CD4-positive, alpha-beta T cell treated with Interleukin-4 for 4 hours (primary cell): ENCODE measurements at regions not wholly inside any gene's neighbourhood (a gene's known extent, or its start where the extent isn't known, plus 50 kb on each side); places are given as distances from the start of the nearest gene placed in this dataset.

ENCODE experiments used
- DNase-seq: peaks from one replicate; pipeline ENCODE4 v3.0.0-alpha.2; 2020

DNA sequence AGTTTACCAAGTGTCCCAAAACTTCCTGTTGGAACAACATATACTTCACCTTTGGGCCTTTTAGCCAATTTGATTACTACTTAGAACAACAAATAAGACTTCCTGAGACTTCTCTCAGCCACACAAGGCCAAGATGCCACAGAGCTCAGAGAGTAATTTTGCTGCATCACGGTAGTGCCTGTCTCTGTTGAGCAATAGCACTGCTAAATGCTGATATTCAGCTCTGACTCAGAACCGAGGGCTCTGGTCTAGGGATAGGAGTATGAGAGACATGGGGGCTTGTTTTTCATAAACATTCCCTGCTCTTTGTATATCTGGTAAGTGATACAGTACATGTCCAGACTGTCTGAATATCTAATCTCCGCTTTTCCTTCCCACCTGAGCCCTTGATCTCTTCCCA, 260.4 kb upstream of the ARHGAP20 start:
- DNase-seq = no peak

DNA sequence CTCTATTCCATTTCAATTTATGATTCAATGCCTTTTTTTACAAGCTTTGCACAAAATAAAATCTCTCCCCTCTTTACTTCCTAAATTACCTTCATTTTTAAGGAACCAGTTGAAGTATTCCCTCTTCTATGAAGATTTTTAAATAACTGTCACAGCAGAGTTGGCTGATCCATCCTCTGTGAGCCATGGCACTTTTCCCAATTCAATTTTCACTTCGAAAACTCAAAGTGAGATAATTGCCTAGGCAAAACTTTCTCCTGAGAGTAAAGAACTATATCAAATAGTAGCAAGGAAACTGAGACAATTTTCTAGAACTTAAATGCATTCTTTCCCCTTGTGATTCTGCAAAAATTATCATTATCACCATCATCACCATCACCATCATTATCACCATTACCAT, 259.9 kb upstream of the ARHGAP20 start:
- no peak for DNase-seq

DNA sequence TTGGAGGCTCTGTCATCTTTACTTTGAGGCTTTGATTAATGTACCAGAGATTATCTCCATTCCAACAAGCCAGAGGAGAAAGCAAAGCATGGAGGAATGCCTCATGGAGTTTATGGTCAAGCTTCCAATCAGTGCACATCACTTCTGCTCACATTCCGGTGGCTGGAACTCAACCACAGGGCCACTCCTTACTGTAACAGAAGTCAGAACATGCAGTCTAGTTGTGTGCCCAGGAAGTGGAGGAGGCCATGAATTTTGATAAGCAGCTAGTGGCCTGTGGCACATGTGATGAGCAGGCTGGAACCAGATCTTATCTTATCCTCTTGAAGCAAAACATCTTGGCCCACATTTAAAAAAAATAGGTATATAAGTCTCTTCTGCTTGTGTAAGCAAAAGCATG, 258.9 kb upstream of the ARHGAP20 start:
- DNase-seq = no peak

DNA sequence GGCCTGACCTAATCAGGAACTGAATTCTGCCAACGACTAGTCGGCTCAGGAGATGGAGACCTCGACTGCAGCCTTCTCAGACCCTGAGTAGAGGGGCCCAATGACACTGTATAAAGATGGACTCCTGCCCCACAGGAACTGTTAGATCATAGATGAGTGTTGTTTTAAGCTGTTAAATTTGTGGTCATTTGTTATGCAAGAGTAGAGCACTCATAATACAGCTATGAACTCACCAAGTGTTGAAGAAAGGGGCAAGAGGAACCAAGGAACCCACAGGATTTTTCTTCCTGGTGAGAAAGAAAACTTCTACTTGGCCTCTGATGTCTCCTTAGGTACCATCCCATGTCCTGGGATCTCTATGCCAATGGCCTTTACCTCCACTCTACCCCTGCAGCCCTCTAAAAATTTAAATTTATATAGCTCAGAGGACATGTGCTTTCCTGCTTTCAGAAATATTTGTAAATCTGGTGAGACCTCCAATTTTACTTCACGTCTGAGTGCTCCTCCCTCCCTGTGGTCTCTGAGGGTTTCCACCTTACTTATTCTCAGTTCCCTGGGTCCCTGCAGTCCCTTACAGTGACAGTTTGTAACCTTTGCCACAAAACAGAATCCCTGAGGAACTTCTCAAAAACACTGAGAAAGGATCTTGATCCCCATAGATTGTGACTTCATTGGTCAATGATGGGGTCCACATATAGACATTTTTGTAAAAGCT, 256.3 kb upstream of the ARHGAP20 start:
- DNase-seq = no peak

DNA sequence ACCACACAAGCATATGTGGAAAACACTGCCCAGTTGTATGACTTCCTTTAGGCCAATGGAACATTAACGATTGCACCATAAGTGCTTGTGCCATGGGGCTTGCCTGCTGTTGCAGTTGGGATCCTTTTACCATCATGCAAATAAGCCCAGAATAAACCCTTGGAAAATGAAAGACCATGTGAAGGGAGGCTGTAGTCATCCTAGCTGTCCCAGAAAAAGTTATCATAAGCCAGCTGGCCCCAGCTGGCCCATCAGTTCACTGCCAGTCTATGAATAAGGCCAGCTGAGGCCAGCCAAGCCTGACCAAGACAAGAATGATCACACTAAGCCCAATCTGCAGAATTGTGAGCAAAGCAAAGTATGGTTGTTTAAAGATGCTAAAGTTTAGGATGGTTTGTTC, 253.9 kb upstream of the ARHGAP20 start:
- no peak for DNase-seq

DNA sequence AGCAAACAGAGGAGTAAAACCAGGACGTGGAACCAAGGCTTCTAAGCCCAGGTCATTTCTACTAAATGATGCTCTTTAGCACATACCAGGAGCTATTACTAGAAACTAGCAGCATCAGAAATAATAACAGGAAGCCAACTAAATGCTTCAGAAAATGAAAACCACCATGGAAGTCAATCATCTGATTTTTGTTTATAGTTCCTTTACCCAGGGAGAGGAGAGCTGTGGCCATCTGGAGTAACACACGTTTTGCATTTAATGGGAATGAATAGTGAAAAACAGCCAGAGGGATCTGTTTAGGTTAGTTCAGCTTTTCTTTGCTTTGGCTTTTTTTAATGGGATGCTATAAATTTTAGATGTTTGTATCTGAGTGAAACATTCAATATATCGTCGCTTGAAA, 250.7 kb upstream of the ARHGAP20 start:
- DNase-seq = no peak

DNA sequence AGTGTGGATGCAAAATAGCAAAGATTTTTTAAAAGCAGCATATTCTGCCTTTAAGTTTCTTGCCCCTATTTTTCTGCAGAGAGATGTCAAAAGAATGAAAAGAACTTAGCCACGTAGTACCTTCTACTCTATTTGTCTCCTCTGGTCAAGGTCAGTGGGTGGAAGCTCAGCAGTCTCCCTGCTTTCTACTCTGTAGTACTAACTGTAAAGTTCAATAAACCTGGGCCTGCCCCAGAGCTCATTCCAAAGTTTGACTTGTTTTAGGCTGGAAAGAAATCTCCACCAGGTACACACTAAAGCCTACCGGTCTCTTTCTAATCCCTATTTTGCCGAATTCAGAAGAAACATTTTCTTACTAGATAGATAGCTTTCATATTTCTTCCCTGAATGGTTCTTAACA, 247.9 kb upstream of the ARHGAP20 start:
- DNase-seq = no peak

DNA sequence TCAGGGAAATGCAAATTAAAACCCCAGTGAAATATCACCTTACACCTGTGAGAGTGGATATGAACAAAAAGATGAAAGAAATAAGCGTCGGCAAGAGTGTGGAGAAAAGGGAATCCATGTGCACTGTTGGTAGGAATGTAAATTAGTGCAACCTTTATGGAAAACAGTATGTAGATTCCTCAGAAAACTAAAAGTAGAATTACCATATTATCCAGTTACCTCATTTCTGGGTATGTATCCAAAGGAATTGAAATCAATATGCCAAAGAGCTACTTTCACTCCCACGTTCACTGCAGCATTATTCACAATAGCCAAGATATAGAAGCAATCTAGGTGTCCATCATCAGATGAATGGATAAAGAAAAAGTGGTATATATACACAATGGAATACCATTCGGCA, 246.0 kb upstream of the ARHGAP20 start:
- DNase-seq = no peak

DNA sequence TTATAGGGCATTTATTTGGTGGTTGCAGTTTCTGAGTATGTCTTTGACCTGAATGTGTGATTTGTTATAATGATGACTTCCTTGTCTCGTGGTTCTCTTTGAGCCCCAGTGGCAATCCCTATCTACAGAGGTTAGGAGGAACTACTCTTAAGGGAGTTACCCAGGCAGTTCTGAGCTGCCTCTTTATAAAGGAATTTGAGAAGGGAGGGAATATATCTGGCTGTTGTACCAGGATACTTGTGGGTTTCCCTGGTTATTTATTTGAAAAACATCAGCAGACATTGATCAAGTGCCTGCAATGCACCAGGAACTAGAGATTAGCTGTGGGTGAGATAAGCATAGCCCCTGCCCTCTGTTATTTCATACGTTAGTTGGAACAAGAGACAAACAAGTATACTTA, 243.5 kb upstream of the ARHGAP20 start:
- DNase-seq = no peak

DNA sequence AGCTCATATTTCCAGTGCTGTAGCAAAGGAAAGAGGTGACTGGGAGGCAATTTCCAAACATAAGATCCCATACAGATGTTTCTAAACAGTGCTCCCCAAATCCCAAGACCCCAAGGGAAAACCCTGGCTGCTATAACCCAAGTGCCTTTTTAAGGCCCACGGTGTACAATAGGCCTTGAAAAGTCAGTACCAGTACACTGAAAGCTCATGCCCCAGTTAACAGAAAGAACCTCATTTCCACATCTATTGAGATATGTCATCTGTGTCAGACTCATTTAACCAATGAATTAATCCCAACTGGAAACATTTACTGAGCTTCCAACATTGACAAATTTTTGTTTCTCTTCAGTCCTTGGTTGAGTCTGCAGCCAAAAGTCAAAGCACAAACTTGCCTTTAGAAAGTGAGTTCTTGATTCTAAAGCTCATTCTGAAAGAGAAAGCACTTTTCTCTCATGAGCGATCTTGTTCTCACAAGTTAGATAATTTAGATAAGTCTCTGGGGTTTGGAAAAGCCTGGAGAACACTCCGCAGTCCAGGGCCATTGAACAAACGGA, 239.8 kb upstream of the ARHGAP20 start:
- no peak for DNase-seq

DNA sequence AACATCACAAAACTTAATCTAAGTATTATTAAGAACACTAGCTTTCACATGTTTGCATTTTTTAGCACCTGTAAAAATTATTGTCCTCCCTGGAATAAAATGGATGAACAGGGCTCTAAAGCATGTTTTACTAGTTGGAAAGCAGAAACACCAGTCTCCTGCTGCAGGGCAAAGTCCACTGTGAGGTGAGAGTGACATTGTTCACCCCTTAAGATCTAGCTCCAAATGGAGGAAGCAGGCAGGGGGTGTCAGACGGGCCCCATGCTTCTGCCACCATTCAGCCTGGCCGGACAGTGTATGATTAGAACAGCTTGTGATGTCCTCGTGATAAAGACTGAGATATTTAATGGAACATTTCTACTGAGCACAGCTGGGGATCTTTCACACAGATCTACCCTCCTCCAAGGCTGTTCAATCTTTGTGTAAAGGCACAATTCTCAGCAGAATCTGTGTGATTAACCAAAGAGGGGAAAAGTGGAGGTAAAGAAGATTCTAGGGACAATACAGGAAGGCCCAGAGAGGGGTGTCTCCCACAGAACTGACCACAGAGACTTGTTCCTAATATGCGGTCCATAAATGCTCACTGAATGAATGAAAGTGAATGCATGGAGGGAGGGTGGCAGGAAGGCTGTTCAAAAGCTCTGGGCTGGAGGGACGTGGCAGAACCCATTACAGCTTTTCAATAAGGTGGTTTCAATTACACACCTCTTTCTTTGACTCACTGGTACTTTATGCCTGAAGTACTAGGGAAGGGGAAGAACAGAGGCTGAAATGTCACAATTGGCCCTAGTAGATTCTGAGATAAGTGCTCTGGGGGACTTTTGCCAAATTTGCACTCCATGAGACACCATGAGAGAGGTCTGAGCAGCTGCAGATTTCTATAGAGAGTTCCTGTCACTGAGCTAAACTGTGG, 239.1 kb upstream of the ARHGAP20 start:
- DNase-seq = no peak

DNA sequence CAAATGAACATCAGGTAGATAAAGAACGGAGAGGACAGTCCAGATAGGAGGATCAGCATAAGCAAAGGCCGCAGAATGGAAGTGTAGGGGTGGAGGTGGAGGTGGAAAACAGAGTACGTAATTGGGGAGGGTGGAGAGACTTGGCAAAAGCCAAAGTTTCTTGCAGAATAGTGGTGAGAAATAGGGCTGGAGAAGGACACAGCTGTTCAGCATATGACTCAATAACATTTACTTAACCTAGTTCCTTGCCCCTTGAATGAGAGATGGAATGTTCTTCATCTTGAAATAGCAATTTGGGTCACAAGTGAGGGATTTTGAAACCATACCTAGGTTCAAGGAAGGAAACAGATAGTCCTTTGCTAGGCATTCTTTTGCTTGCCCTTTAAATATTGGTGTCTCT, 235.9 kb upstream of the ARHGAP20 start:
- no peak for DNase-seq

DNA sequence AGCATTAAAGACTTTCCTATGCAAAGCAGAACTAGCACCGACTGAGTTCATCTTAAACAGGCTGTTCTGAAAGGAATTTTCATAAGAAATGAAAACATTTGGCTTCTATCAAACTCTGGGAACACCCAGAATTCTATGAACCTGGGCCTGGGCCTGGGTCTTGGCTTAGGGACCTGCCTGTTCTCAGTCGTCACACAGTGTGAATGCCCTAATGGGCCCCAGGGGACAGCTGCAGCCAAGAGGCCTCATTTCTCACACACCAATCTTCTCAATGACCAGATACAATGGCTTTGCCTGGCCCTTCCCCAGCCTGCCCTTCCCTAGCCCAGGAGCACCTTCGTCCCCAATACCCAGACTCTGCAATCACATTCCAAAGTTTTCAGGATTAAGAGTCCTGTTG, 234.9 kb upstream of the ARHGAP20 start:
- no peak for DNase-seq

DNA sequence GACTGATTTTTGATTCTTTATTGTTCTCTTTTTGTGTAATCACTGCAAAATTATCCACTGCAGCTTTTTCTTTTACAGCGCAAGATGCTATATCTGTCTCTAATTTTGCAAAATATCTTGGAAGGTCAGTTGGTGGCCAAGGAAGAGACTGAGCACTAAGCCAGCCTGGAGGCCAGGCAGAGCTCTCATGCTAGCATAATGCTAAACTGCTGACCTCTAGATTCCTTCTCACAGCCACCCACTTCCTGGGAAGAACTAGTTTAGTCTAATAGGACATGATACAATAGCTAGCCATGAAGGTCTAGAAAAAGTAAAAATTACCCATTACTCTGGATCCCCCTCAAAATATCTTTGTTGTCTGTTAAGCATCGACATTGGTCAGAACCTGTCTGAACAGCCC, 227.2 kb upstream of the ARHGAP20 start:
- DNase-seq = no peak

DNA sequence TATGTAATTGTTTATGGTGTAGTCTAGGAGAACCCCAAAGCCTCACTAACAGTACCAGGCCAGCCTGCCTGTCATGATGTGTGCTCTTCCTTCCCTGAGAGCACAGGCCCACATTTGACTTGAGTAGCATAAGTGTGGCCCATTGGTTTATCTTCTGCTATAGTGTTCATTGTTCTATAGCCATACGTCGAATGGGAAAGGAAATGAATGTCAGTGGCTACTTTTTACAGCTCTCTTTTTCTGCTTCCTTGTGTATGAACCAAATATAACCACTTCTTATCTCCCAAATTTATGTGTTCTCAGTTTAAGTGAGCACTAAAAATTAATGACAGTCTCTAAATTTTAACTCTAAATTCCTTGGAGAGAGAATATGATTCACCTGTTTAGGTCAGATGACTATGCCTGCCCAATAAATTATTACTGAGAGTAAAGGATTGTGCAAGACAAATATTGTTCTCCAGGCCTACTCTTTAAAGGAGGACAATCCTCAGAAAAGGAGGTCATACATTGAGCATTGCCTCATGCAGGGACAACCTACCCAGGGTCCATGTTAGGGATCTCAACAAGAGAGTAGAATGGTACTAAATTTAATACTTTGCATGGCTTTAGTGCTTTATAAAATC, 222.9 kb upstream of the ARHGAP20 start:
- DNase-seq = no peak

DNA sequence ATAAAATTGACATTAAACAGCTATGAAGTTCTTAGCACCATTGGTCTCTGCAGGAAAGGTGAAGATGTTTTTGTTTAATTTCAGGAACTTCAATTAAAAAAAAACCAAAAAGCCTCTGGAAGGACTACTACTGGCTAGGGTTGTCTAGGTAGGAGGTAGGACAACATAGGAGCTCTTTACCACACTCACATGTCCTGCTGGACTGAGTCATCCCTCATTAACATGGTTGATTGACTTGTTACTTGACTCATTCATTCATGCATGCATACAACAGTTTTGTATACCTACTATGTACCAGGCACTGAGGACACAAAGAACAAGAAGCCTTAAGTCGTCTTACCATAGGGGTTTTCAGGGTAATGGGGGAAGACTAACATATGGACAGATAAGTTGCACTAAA, 216.9 kb upstream of the ARHGAP20 start:
- no peak for DNase-seq

DNA sequence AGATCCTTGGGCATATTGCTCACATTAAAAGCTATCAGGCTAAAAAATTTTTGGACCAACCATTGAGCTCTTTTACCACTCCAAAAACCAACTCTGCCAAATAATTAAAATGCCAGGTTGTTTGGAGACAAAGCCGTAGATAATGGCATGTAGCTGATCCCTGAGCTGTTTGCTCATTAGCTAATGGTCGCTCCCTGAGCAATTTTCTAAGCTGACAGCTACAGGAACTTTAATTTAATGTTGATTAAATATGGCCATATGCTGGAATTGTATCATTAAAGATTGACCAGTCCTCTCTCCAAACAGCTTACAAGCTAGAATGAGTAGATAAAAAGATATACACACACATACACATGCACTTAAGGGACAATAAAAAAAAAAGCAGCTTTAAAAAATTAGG, 216.2 kb upstream of the ARHGAP20 start:
- no peak for DNase-seq

DNA sequence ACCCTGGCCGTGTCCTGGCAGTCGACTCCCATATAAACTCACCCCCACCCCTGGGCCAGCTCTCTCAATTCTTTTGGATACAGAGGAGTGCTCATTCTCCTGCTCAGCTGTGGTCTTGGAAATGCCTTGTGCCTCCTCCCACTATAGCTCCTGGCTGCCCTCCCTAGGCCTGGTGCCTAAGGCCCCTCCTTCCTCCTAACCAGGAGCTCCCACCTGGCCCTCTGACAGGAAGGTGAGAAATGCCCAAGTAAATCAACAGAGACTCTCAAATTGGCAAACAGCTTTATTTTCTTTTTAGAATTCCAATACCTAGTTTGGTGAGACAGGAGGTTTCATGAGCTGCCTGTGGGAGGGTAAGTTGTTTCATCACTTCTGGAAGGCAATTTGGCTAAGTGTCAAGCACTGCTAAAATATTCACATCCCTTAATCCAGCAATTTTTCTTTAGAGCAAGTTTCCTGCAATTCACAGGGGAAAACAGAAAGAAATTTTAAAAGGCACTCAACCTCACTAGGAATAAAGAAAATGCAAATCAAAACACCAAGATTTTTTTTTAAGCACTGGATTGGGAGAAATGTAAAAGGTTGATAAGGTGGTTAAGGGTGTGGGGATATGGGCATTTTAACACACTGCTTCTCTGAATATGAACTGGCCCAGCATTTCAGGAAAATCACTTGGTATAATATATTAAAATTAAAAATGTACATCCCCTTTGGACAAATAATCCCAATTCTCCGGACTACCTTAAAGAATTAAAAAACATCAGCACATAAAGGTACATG, 209.7 kb upstream of the ARHGAP20 start:
- no peak for DNase-seq

DNA sequence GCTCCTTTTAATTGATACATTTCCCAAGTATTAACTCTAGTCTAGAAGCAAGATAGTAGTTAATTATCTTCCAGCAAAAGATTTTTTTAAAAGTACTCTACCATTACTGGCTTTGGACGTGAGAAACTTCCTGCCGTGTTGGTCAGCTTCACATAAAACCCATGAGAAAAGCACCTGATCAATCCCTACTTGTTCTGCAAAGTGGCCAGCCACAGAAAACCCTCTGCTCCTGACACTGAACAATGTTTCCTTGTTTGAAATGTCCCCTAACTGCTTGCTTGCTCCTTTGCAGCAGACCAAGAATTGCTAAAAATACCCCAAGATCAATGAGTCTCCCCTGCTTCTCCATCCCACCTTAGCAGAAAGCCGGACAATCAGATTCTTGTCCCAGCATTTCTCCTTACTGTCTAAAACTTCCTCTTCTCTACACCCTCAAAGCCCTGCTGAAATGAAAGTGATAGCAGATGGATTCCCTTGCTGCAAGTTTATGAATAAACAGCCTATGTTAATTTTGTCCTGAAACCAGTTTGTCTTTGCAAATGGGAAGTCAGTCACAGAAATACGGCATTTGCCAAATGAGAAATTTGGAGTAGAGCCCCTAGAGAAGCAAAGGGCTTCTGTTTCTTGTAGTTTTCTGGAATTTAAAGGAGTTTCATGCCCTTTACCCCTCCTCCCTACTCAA, 207.1 kb upstream of the ARHGAP20 start:
- no peak for DNase-seq

DNA sequence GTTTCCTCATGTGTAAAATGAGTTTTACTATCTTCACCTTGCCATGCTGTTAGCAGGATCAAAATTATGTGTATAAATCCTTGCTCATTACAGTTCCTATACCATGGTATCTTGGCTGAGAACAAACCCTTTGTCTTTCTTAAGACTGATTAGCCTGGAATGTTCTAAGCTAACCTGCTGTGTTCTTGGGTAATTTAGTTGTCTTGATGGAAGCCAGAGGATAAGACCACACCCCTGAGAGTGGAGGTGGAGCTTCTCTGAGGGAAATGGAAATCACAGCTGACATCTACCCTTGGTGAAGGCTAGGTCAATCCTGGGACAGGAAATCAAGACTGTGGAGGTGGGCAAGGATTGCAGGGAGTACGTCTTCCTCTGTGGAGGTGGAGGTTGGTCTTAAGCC, 206.1 kb upstream of the ARHGAP20 start:
- no peak for DNase-seq

DNA sequence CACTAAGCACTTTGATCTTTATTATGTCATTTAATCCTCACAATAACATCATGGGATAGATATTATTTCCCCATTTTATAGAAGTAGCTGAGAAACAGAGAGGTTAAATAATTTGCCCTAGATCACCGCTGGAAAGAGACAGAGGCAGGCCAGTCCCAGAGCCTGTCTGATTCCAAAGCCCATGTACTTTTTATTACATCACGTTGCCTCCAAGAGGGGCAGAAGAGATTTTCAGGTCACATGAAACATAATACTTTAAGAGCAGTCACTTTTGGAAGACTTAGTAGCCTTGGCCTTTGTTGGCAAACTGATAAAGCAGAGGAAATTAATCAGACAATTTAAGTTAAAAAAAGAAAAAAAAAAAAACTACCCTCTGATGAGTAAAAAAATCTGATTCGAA, 200.2 kb upstream of the ARHGAP20 start:
- DNase-seq = no peak

DNA sequence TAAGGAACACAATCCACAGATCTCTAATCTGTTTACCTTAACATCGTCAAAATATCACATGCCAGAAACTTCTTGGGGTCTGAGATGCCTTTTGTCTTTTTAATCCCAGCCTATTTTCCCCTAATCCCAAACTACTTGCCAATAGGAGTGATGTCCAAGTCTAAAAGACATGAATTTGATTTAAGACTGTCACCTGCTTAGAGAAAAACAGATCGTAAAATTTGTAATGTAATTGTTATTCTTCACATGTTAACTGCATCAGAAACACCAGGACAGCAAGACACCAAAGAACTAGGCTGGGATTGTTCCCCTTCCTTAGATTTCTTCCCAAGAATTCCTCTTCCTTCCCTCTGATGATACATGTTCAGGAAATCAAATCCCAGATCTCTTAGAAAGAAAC, 198.1 kb upstream of the ARHGAP20 start:
- DNase-seq = no peak
